PC-3 (cell line): ENCODE measurements at regions not wholly inside any gene's neighbourhood (a gene's known extent, or its start where the extent isn't known, plus 50 kb on each side); places are given as distances from the start of the nearest gene placed in this dataset.

Source experiments
- EZH2 ChIP-seq: fragments of 300-600 bp; sonication (generic); IDR thresholded peaks from one replicate; pipeline ENCODE4 v1.6.1; 2017; ENCODE audit warnings: antibody characterized with exemption, mild to moderate bottlenecking, low read length; ENCODE audit not compliant: unreplicated experiment
- EZH2phosphoT487 ChIP-seq: fragments of 300-600 bp; sonication (generic); IDR thresholded peaks from 2 replicates; pipeline ENCODE4 v1.6.1; 2018; ENCODE audit warnings: mild to moderate bottlenecking, antibody characterized with exemption, low read length, borderline replicate concordance
- TF ChIP-seq, protein P1 (sequence below): fragments of 300-600 bp; sonication (generic); conservative IDR thresholded peaks from 2 replicates; pipeline ENCODE4 v1.5.1; 2017; ENCODE audit warnings: antibody characterized with exemption, low read depth, mild to moderate bottlenecking, low read length

DNA sequence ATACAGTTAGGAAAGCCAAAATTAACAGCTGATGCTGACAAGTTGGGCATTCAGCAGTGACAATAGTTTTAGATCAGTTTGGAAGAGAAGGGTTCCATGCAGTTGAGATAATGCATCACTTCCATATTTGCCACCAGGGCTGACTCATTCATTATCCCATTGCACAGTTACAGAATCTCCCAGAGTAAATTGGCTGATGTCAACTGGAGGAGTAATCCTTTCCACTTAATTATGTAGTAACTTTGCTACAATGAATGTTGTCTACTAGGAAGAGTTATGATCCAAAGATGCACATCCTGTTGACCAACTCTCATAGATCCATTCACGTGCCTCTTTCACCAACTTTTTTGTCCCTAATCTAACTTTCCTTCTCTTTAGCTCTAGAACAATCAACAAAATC, 123.3 kb upstream of the LUZP2 start:
- TF ChIP-seq, protein P1, sequence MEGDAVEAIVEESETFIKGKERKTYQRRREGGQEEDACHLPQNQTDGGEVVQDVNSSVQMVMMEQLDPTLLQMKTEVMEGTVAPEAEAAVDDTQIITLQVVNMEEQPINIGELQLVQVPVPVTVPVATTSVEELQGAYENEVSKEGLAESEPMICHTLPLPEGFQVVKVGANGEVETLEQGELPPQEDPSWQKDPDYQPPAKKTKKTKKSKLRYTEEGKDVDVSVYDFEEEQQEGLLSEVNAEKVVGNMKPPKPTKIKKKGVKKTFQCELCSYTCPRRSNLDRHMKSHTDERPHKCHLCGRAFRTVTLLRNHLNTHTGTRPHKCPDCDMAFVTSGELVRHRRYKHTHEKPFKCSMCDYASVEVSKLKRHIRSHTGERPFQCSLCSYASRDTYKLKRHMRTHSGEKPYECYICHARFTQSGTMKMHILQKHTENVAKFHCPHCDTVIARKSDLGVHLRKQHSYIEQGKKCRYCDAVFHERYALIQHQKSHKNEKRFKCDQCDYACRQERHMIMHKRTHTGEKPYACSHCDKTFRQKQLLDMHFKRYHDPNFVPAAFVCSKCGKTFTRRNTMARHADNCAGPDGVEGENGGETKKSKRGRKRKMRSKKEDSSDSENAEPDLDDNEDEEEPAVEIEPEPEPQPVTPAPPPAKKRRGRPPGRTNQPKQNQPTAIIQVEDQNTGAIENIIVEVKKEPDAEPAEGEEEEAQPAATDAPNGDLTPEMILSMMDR, result no peak
- no peak for TF ChIP-seq EZH2
- TF ChIP-seq EZH2phosphoT487, result no peak
